ENCODE measurements at regions not wholly inside any gene's neighbourhood (a gene's known extent, or its start where the extent isn't known, plus 50 kb on each side); places are given as distances from the start of the nearest gene placed in this dataset.

- Histone ChIP-seq H3K9ac (no peak overlapping the region), H3K36me3 (replicated peaks in 1 of 2; ENCODE audit: control insufficient read depth in 1 of 2, insufficient read depth in 2 of 2, low read length in 1 of 2) (no peaks in the 10 kb centered on the region), H3K79me2 (ENCODE audit: insufficient read depth) (no peaks in the 10 kb centered on the region), H3K4me1 (ENCODE audit: control insufficient read depth in 1 of 2, insufficient read depth in 2 of 2, low read depth in 1 of 2, low read length in 1 of 2) (no peaks in the 10 kb centered on the region), H3K4me2 (no peak overlapping the region), H4K20me1 (ENCODE audit: insufficient read depth) (no peaks in the 10 kb centered on the region), H3K9me2 (no peaks in the 10 kb centered on the region), H3K27ac (ENCODE audit: low read depth in 2 of 2, low read length in 1 of 2) (no peak overlapping the region), H3K27me3 (ENCODE audit: insufficient read depth) (peaks cover 3% of the 10 kb centered on the region; the same call in 1 of the 2 replicates), H3K4me3 (ENCODE audit: low read depth in 2 of 2, low read length in 1 of 2) (no peak overlapping the region), H3K9me3 (no peaks in the 10 kb centered on the region), H3F3A (replicated peaks; ENCODE audit: insufficient read depth) (no peaks in the 10 kb centered on the region), H2AFZ (ENCODE audit: low read depth) (no peak overlapping the region)
- ChIA-PET CTCF (no interaction called here), POLR2A (no interaction called here)
- DNase-seq: no peak
- WGBS (ENCODE audit: low lambda C conversion rate): 36% methylated on average over 3 of the region's 3 CpGs
- no peak for TF ChIP-seq CTCF (IDR thresholded peaks at IDR 0.05)
- no peak for TF ChIP-seq MAX (IDR thresholded peaks at IDR 0.05; ENCODE audit: low read depth)
- TF ChIP-seq JUND (IDR thresholded peaks at IDR 0.05): no peak
- TF ChIP-seq SMC3 (IDR thresholded peaks at IDR 0.05; ENCODE audit: low read depth, low read length): no peak
Measured at GRCh38 chr13:23129331-23129730, 51.4 kb upstream of the SGCG start.

Small RNA genes in the stretch of these regions (small RNA-seq; reads per million reads assigned to genes)
- gene MTND3P1: 0 reads per million in 7 experiments
- gene RF00049: 0 to 0.06 (median 0) reads per million in 7 experiments

Data from SK-N-SH (cell line).